HG02852 (cell line): ENCODE measurements at regions not wholly inside any gene's neighbourhood (a gene's known extent, or its start where the extent isn't known, plus 50 kb on each side); places are given as distances from the start of the nearest gene placed in this dataset.
A peak's percentile ranks its signal among the peaks of the same experiment; 100 is the strongest.
"Not testable (repeated sequence)": the region's sequence is repeated elsewhere in the genome, so short reads cannot be mapped to it uniquely, and the experiment has no call there.

ENCODE experiments used
- ATAC-seq: cut with Tn5 transposase; IDR thresholded peaks from one replicate; pipeline ENCODE4 v1.9.1; 2021; ENCODE audit warnings: mild to moderate bottlenecking, moderate library complexity; ENCODE audit not compliant: unreplicated experiment

DNA sequence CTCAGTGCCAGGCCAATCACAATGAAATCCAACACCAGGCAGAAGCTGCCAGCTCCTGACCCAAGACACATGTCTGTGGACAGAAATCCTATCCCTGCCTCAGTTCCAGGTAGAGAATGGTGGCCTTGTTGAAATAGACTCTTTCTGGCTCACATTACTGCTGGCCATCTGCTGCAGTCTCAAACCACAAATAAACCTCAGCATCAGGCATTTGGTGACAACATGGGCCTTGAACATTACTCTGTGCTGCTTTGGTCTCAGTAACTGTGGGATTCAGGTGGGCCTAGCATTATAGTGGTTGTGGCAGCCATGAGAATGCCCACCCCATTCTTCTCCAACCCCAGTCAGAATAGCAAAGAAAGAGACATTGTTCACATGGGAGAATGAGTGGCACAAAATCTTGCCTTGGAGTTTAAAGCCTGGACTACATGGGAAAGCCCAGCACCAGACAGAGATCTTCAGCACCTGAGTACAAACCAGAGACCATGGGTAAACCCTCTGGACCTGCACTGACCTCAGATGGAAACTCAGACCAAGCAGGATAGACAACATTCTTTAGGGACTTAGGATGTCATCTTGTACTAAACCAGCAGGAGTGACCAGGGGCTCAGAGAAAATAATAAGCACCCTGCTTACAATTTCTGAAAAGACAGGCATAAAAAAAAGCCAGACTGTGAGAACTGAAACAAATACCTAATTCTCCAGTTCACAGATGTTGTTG is 50.4 kb upstream of the TRAM1L1 start:
- ATAC-seq, result no peak

DNA sequence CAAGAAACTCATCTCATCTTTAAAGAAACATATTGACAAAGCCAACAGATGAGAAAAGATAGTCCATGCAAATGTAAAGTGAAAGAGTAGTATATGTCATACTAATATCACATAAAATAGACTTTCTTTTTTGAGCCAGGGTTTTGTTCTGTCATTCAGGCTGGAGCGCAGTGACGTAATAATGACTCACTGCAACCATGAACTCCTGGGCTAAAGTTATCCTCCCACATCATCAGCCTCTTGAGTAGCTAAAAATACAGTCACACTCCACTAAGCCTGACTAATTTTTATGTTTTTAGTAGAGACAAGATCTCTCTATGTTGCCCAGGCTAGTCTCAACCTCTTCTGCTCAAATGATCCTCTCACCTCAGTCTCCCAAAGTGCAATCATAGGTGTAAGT is 51.8 kb upstream of the TRAM1L1 start:
- ATAC-seq, result no peak

DNA sequence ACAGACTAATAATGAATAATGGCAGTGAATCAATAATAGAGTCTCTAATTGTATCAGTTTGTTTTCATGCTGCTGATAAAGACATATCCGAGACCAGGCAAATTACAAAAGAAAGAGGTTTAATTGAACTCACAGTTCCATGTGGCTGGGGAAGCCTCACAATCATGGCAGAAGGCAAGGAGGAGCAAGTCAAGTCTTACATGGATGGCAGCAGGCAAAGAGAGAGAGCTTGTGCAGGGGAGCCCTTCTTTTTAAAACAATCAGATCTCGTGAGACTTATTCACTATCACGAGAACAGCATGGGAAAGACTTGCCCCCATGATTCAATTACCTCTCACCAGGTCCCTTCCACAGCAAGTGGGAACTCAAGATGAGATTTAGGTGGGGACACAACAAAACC is 53.4 kb upstream of the TRAM1L1 start:
- ATAC-seq, result not testable (repeated sequence)

- no peak for ATAC-seq
Observed at GRCh38 chr4:117154251-117154650, 68.9 kb upstream of the TRAM1L1 start.

- no peak for ATAC-seq
Observed at GRCh38 chr4:117156806-117157205, 71.4 kb upstream of the TRAM1L1 start.

DNA sequence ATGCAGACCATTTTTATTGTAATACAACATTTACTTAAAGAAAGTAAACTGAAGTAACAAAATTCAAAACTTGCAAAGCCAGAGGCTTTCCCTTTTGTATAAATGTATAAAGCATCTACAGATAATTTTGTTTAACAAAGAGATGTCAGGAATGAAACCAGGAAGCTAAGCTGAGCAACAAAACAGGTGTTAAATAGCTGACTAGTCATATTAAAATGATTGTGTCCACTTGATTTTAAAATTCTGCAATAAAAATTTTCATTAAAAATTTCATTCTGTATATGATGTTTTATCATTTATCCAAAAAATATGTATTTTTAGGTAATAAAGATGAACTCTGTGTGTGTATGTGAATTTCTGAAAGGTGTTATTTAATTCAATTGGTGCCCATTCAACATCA is 72.0 kb upstream of the TRAM1L1 start:
- no peak for ATAC-seq

DNA sequence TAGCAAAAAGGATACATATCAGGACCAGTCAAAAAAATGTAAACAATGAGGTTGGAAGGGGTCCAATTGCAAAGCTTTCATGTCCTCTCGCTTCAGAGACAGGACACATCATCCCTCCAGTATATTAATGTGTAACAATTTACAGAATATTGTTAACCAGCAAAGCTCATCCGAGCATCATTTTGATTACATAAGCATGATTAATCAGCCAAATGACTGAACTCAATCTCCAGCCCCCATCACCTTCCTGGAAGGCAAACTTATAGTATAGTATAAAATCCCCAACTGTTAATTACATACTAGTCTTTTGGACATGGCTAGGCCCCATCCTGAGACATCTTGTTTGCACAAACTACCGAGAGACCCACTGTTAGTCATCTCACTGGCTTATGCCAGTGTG is 77.6 kb upstream of the TRAM1L1 start:
- no peak for ATAC-seq

DNA sequence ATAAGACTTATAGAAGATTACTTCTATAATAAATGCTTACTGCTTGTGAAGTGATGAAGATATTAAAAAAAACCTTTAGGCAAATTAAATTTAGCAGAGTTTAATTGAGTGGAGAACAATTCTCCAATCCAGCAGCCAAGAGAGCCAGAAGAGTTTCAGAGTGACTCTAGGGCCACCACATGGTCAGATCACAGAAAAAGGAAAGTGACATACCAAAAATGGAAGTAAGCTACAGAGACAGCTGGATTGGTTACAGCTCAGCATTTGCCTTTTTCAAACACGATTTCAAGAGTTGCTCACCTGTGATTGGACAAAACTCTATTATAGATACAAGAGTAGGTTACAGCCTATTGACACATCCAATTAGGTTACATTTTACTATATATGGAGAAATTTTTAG is 79.0 kb upstream of the TRAM1L1 start:
- peak; percentile 61 for ATAC-seq

DNA sequence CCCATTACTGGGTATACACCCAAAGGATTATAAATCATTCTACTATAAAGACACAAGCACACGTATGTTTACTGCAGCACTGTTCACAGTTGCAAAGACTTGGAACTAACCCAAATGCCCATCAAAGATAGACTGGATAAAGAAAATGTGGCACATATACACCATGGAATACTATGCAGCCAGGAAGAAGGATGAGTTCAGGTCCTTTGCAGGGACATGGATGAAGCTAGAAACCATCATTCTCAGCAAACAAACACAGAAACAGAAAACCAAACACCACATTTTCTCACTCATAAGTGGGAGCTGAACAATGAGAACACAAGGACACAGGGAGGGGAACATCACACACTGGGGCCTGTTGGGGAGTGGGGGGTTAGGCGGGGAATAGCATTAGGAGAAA is 90.0 kb upstream of the TRAM1L1 start:
- ATAC-seq, result not testable (repeated sequence)

- ATAC-seq, result no peak
Observed at GRCh38 chr4:117203231-117203630, 117.9 kb upstream of the TRAM1L1 start.

DNA sequence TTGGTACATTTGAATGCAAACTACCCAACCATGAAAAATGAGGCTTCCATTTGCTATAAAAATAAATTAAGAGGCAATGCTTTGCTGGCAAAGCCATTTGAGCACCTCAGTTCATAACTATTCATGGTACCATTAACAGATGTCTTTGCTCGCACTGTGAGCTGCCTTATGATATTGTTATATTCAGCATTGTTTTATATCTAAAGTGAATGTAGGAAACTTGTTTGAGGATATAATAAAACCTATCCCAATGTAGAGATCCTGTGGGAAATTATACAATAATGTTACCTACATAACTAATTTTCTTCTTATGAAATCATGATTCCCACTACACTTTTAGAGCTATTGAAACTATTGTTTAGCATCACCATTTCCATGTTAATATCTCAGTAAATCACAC is 125.2 kb upstream of the TRAM1L1 start:
- no peak for ATAC-seq

DNA sequence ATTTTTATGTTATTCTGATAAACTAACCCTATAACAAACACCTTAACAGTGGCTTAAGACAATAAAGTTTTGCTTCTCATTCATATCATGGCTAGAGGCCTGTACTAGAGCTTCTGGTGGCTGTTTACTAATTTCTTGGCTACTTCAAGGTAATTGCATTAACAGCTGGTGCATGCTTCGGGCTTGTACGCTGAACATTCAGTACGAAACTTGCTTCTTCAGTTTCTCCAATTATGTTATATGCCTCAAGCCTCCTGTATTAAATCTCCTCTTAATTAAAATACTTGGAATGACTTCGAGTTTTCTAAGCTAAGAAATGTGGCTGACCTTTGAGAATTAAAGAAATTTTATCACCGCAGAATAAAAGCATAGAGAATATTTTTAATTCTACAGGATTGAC is 138.9 kb upstream of the TRAM1L1 start:
- ATAC-seq, result no peak

- ATAC-seq, result no peak
Observed at GRCh38 chr4:117225471-117225870, 140.1 kb upstream of the TRAM1L1 start.

DNA sequence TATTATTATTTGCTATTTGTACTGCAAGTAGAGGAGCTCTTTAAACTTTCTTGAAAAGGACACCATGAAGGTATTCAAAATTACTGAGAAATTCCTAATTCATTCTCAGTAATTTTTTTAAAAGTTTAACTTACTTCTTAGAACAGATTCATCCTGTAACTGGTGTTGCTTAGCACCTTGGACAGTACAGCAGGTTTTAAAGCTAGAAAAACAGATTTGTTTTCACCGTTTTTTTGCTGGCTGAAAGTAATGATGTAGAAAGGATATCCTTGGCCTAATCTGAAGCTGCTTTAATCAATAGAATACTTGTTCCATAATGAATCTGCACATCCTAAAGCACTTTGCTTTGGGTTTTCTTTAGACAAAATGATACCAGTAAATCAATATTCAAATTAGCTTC is 142.5 kb upstream of the TRAM1L1 start:
- ATAC-seq, result no peak

- ATAC-seq, result no peak
Observed at GRCh38 chr4:117239434-117239833, 154.1 kb upstream of the TRAM1L1 start.

- ATAC-seq, result peak; percentile 97
Observed at GRCh38 chr4:117249333-117249732, 164.0 kb upstream of the TRAM1L1 start.

DNA sequence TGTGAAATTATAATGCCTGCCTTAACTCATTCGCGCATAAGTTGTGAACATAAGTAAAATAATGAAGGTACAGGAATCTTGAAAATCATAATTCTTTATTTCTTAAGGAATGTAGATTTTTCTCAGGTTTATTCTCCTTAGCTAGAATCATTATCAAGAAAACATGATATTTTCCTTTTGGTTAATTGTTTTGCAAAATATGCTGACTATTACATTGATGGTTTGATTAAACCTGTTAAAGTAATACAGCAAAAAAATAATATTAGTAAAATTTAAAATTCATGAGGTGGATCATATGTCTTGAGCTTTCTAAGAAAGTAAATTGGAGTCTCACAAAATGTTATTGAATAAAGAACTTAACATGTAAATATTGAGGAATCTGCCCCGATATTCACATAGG is 178.7 kb upstream of the TRAM1L1 start:
- ATAC-seq, result no peak

GRCh38 chr4:117267317-117267716 is 181.9 kb upstream of the TRAM1L1 start:
- ATAC-seq, result peak; percentile 55

- ATAC-seq, result no peak
Observed at GRCh38 chr4:117284736-117285135, 199.4 kb upstream of the TRAM1L1 start.

DNA sequence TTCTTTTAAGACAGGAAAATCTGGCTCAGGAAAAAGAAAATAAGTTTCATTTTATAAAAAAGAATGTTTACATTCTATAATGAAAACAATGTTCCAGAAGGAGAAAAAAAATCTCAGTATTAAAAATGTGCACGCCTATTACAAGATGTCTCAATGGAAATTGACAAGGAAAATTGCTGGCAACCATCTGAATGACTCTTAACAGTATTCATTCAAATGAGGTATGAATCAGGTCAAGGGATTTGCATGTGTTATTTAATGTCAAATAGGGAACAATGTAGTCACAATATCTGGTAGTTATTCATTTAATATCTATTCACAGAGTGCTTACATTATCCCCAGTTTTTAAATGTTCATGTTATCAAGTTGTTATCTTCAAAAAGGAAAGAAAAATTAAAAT is 208.4 kb upstream of the TRAM1L1 start:
- ATAC-seq, result no peak

GRCh38 chr4:117302226-117302625 is 216.8 kb upstream of the TRAM1L1 start:
- ATAC-seq, result no peak

- no peak for ATAC-seq
Observed at GRCh38 chr4:117311215-117311614, 225.8 kb upstream of the TRAM1L1 start.

GRCh38 chr4:117311989-117312388 is 226.6 kb upstream of the TRAM1L1 start:
- ATAC-seq, result no peak
